ENCODE measurements at regions not wholly inside any gene's neighbourhood (a gene's known extent, or its start where the extent isn't known, plus 50 kb on each side); places are given as distances from the start of the nearest gene placed in this dataset.

DNA sequence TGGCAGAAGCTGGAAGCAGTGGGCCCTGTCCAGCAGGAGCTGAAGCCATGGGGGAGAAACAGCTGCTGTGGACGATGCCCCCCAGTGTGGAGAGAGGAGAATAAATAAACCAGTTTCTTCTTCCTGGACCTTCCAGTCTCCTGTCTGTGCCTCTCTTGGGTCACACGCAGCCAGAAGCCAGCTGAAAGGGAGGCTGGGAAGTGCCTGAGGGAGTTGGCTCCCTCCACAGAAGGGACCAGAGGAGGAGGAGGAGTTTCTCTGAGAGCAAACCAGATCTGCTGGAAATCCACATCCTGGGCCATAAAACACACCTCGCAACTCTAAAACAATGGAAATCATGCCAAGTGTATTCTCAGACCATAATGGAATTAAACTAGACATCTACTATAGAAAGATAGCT lies 577.0 kb downstream of the CDH26 start:
- H3K4me3 ChIP-seq (ENCODE audit: extremely low read depth in 1 of 4, insufficient read depth in 2 of 4, low read depth in 3 of 4, low read length in 4 of 4), result no peak overlapping the region
- H3K4ac ChIP-seq (replicated peaks; ENCODE audit: insufficient read length, low read depth, low read length), result no peak overlapping the region
- no peak overlapping the region for H2BK120ac ChIP-seq (replicated peaks; ENCODE audit: low read depth, low read length)
- no peak overlapping the region for H2AFZ ChIP-seq (ENCODE audit: low read length)
- no peak overlapping the region for H3K4me2 ChIP-seq (ENCODE audit: insufficient read depth in 1 of 2, low read depth in 2 of 2, low read length in 2 of 2)
- H4K8ac ChIP-seq (ENCODE audit: extremely low read depth, insufficient read depth, low read length), result no peak overlapping the region
- H2BK5ac ChIP-seq (ENCODE audit: low read depth, low read length), result no peak overlapping the region
- H3K27ac ChIP-seq (ENCODE audit: low read depth, low read length), result no peak overlapping the region
- H4K91ac ChIP-seq (replicated peaks; ENCODE audit: insufficient read length, low read length), result no peak overlapping the region
- H2AK5ac ChIP-seq (ENCODE audit: low read depth, low read length), result no peak overlapping the region
- no peak overlapping the region for H2BK15ac ChIP-seq (ENCODE audit: low read length)
- H4K5ac ChIP-seq (ENCODE audit: insufficient read length, low read depth, low read length), result no peak overlapping the region
- no peaks in the 10 kb centered on the region for H3K9me3 ChIP-seq (ENCODE audit: insufficient read depth in 2 of 2, low read depth in 1 of 2, low read length in 1 of 2)
- no peaks in the 10 kb centered on the region for H3K36me3 ChIP-seq (ENCODE audit: control insufficient read depth in 2 of 4, insufficient read depth in 4 of 4, low read length in 3 of 4)
- CTCF ChIA-PET (ENCODE audit: partially characterized antibody), result interaction anchor here (1.0 kb wide), 1 partner anchor 30 kb away, joined by 3 read pairs; no protein-coding TSS in a partner anchor
- no peak overlapping the region for H3K23ac ChIP-seq (ENCODE audit: insufficient read length)
- H2BK12ac ChIP-seq (ENCODE audit: low read depth, low read length), result no peak overlapping the region
- no peak overlapping the region for H3K56ac ChIP-seq (replicated peaks; ENCODE audit: insufficient read length, low read depth, low read length)
- no peaks in the 10 kb centered on the region for H3K4me1 ChIP-seq (replicated peaks in 1 of 4; ENCODE audit: control insufficient read depth in 3 of 4, insufficient read depth in 4 of 4, low read length in 3 of 4)
- H3K18ac ChIP-seq (ENCODE audit: extremely low read depth, low read length), result no peak overlapping the region
- DNase-seq (ENCODE audit: low read depth in 1 of 2, low spot score in 2 of 2) (no peak), FAIRE-seq (no peak)
- H2BK20ac ChIP-seq (ENCODE audit: low read length), result no peak overlapping the region
- H4K20me1 ChIP-seq (replicated peaks in 1 of 2; ENCODE audit: control insufficient read depth in 1 of 2, insufficient read depth in 2 of 2, low read length in 2 of 2), result no peaks in the 10 kb centered on the region
- H3K27me3 ChIP-seq (replicated peaks in 1 of 4; ENCODE audit: control insufficient read depth in 3 of 4, extremely low read depth in 1 of 4, insufficient read depth in 3 of 4, low read length in 3 of 4), result no peaks in the 10 kb centered on the region
- WGBS, 2 experiments (ENCODE audit: extremely low coverage in 1 of 2, insufficient coverage in 1 of 2, insufficient read length in 1 of 2, insufficient replicate concordance in 2 of 2, low coverage in 1 of 2, low lambda C conversion rate in 2 of 2, missing lambda C conversion rate in 1 of 2), result 76% methylated on average over 3 of the region's 3 CpGs; no CpG with 5 or more reads in 1 of the 2 experiments
- no peaks in the 10 kb centered on the region for H3K79me2 ChIP-seq (ENCODE audit: control insufficient read depth in 1 of 2, insufficient read depth in 2 of 2, low read length in 2 of 2)
- H3K79me1 ChIP-seq (ENCODE audit: low read depth, low read length), result no peaks in the 10 kb centered on the region
- H3K9ac ChIP-seq (replicated peaks in 1 of 4; ENCODE audit: extremely low read depth in 1 of 4, low read depth in 3 of 4, low read length in 3 of 4), result no peak overlapping the region
- no peaks in the 10 kb centered on the region; the same call in 1 of the 2 replicates for H3K23me2 ChIP-seq (ENCODE audit: low read depth, low read length)
- H3K14ac ChIP-seq (ENCODE audit: insufficient read length), result no peak overlapping the region
- POLR2A ChIA-PET (ENCODE audit: partially characterized antibody), result no interaction called here
- TF ChIP-seq ASH2L (IDR thresholded peaks at IDR 0.05; ENCODE audit: low read length) (no peak), BRCA1 (IDR thresholded peaks at IDR 0.05; ENCODE audit: low read depth, low read length) (no peak), GTF2F1 (IDR thresholded peaks at IDR 0.05; ENCODE audit: borderline replicate concordance, low read depth, low read length) (no peak), JUN (IDR thresholded peaks at IDR 0.05; ENCODE audit: low read depth, low read length) (no peak), RXRA (IDR thresholded peaks at IDR 0.05; ENCODE audit: insufficient read depth, low read depth, low read length) (no peak), NRF1 (IDR thresholded peaks at IDR 0.05; ENCODE audit: low read depth, low read length) (no peak), CEBPB (IDR thresholded peaks at IDR 0.05; ENCODE audit: low read depth, low read length) (no peak), SUZ12 (IDR thresholded peaks at IDR 0.05; ENCODE audit: low read length) (no peak), PHF8 (conservative IDR thresholded peaks at IDR 0.05; ENCODE audit: low read depth, low read length) (no peak)
- TF ChIP-seq, protein P1, sequence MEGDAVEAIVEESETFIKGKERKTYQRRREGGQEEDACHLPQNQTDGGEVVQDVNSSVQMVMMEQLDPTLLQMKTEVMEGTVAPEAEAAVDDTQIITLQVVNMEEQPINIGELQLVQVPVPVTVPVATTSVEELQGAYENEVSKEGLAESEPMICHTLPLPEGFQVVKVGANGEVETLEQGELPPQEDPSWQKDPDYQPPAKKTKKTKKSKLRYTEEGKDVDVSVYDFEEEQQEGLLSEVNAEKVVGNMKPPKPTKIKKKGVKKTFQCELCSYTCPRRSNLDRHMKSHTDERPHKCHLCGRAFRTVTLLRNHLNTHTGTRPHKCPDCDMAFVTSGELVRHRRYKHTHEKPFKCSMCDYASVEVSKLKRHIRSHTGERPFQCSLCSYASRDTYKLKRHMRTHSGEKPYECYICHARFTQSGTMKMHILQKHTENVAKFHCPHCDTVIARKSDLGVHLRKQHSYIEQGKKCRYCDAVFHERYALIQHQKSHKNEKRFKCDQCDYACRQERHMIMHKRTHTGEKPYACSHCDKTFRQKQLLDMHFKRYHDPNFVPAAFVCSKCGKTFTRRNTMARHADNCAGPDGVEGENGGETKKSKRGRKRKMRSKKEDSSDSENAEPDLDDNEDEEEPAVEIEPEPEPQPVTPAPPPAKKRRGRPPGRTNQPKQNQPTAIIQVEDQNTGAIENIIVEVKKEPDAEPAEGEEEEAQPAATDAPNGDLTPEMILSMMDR (IDR thresholded peaks at IDR 0.05; ENCODE audit: control extremely low read depth in 1 of 3, insufficient read depth in 1 of 3, low read depth in 1 of 3, low read length in 3 of 3), result no peak
- TF ChIP-seq, protein P2, sequence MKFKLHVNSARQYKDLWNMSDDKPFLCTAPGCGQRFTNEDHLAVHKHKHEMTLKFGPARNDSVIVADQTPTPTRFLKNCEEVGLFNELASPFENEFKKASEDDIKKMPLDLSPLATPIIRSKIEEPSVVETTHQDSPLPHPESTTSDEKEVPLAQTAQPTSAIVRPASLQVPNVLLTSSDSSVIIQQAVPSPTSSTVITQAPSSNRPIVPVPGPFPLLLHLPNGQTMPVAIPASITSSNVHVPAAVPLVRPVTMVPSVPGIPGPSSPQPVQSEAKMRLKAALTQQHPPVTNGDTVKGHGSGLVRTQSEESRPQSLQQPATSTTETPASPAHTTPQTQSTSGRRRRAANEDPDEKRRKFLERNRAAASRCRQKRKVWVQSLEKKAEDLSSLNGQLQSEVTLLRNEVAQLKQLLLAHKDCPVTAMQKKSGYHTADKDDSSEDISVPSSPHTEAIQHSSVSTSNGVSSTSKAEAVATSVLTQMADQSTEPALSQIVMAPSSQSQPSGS (IDR thresholded peaks at IDR 0.05; ENCODE audit: low read length), result no peak

Measured in H1 (cell line).